ENCODE measurements at regions not wholly inside any gene's neighbourhood (a gene's known extent, or its start where the extent isn't known, plus 50 kb on each side); places are given as distances from the start of the nearest gene placed in this dataset.
"Not testable (repeated sequence)": the region's sequence is repeated elsewhere in the genome, so short reads cannot be mapped to it uniquely, and the experiment has no call there.

DNA sequence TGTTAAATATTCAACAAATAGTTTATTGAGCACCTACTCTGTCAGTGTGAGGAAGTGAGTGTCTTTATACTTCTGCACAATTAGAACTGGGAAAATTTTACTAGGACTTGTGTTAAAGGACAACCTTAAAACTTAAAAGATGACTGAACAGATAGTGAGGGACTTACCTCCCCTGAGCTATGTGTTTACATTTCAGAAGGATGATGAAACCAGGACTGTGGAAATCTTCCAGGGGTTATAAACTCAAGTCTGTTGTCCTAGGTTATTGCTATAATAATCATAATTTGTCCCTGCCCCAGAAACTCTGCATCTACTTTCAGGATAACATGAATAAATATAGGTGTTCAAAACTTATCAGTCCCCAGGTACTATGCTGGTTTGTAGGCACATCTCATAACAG is 261.0 kb upstream of the MKLN1 start:
- in situ Hi-C loops (cut with MboI; ENCODE audit: low sequenced_read_pairs) = no loop called here

DNA sequence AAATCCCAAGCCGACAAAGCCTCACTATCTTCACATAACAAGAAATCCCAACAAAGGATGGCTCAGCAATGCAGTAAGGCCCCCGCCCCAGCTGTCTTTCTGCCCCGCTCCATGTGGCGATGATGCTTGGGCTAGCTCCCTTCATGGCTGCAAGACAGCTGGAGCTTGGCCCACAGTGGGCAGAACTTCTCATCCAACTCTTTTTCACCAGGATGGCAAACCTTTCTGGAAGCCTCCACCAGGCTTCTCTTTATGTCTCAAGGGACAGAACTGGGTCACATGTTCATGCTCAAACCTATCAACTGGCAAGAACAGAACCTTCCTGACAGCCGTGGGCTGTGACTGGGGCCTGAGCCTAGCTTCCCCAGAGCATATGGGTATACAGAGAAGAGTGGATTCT is 260.5 kb upstream of the MKLN1 start:
- in situ Hi-C loops (cut with MboI; ENCODE audit: low sequenced_read_pairs) = no loop called here

DNA sequence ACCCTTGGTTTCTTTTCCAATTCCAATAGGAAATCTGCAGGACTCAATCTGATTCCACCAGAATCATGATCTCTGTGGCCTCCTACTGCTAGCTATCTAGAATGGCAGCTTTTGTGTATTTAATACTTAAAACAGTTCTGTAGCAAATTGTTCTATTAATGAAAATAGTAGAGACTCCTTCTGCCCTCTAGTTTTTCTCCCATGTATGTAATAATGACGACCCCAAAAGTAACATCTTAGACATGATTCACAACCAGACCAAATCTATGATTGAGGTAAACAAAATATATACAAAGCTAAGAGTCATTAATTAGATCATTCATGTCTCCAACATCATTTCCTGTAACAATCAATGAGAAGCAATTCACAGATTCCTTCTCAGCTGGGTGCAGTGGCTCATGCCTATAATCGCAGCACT is 259.1 kb upstream of the MKLN1 start:
- in situ Hi-C loops (cut with MboI; ENCODE audit: low sequenced_read_pairs) = no loop called here

DNA sequence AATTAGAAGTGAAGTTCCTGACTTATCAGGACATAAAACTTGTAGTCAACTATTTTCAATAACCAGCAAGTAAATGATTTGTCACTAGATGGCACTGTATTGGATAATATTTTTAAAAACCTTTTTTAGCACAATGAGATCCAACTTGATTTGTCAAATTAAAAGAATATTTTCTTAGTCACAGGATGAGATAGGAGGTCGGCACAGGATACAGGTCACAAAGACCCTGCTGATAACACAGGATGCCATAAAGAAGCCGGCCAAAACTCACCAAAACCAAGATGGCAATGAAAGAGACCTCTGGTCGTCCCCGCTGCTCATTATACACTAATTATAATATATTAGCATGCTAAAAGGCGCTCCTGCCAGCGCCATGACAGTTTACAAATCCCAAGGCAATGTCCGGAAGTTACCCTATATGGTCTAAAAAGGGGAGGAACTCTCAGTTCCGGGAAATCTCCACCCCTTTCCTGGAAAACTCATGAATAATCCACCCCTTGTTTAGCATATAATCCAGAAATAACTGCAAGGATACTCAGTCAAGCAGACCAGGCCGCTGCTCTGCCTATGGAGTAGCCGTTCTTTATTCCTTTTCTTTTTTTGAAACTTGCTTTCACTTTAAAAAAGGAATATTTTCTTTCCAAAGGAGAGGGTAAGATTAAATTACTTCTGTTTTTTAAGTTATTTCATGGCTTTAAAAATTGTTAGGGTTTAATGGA is 255.7 kb upstream of the MKLN1 start:
- in situ Hi-C loops (cut with MboI; ENCODE audit: low sequenced_read_pairs) = no loop called here

DNA sequence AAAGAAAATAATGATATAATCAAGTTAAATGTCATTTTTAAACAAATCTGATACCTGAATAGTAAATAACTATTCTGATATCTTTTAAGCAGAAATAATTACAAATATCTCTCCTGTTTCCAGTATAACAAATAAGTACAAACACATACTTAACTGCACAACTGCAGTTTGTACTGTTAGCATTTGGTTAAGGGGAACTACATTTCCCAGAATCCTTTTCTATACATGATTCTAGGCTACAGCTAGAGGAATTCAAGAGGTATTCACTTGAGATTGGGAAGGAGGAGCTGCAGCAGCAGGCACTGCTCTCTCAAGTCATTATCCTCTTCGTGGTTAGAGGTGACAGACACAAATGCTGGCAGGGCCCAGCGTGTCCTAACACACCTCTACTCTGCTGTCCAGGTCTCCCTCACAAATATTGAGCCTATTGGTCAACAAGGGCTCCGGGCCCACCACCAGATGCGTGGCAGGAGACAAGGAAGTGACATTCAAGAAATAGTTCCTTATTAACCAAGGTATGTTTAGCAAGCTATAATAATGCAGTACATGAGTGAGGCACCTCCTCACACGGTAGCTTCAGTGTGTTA is 255.1 kb upstream of the MKLN1 start:
- in situ Hi-C loops (cut with MboI; ENCODE audit: low sequenced_read_pairs) = no loop called here

DNA sequence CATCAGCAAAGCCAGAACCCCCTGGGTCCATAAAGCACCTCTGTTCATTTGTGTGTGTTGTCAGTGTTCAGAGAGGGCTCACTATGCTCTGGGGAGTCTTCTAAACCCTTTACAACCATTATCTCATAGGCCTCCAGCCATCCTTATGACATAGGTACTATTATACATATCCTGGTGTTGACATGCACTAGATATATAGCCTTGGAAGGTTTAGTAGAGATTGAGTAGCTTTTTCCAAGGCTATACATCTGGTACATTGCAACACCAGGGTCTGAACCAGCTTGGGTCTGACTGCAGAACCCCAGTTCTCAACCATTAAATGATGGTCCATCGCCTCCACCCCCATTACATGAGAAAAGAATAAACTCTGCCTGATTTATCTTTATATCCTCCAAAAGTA is 253.6 kb upstream of the MKLN1 start:
- in situ Hi-C loops (cut with MboI; ENCODE audit: low sequenced_read_pairs) = no loop called here

DNA sequence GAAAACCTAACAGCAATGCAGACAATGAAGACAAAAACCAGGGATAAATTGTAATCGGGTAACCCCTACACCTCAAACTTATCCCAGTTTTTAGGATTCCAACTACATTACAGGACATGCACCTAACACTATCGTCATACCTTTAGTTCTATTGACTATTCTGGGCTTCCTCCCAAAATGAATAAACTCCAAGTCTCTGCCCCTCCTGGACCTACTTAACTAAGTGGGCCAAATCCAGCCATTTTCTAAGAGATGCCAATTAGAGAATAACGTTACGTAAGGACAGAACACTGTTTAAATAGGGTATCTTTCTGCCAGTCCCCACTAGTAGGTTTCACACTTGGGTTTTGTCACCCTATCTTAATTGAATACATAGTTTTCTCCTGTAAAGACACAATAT is 253.1 kb upstream of the MKLN1 start:
- in situ Hi-C loops (cut with MboI; ENCODE audit: low sequenced_read_pairs) = no loop called here

DNA sequence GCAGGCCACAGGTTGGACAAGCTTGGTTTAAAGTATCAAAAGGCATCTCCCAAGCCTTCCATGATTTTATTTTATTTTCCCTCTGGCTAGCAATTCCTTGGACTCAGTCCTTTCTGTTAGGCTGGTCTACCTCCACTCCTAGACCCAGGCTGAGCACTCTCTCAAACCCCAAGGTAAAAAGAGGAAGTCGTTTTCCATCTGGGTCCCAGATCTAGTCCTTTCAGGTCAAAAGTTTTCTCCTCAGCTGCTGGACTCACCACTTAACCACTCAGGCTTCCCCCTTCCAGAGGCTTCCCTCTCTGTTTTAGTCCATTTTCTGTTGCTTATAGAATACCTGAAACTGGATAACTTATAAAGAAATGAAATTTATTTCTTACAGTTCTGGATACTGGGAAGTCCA is 252.3 kb upstream of the MKLN1 start:
- in situ Hi-C loops (cut with MboI; ENCODE audit: low sequenced_read_pairs) = no loop called here

DNA sequence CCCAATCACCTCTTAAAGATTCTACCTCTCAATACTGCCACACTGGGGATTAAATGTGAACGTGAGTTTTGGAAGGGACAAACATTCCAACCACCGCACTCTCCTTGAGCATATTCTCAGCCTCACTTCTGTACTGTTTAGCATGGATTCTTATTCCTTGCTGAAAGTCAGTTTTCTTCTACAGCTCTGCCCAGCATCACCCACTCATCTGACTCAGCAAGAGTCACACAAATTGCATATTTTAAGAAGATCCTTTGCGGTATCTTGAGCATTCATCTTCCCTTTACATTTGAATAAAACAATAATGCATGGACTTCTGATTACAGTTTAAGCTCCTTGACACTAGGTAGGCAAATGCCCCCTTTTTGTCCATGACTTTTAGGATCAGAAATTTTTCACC is 251.6 kb upstream of the MKLN1 start:
- in situ Hi-C loops (cut with MboI; ENCODE audit: low sequenced_read_pairs) = no loop called here

DNA sequence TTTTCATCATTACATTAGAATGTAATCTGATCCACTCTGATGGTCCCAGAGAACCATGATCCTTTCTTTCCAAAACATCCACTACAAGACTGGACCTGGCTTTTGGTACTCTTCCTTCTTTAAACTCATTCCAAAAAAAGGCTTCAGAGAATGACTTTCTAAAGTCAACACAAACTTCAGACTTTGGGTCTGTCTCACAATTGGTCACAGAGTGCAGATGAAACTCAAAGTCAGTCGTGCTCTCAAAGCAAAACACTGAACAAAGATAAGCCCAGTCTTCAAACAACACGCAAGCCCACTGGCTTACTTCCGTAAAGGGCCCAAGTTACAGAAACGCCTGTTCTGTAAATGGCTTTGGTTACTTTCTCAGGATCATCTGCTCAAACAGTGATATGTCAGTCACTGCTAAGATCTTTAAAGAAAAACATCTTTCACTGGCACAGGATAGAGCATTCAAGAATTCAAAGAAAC is 250.9 kb upstream of the MKLN1 start:
- in situ Hi-C loops (cut with MboI; ENCODE audit: low sequenced_read_pairs) = no loop called here

DNA sequence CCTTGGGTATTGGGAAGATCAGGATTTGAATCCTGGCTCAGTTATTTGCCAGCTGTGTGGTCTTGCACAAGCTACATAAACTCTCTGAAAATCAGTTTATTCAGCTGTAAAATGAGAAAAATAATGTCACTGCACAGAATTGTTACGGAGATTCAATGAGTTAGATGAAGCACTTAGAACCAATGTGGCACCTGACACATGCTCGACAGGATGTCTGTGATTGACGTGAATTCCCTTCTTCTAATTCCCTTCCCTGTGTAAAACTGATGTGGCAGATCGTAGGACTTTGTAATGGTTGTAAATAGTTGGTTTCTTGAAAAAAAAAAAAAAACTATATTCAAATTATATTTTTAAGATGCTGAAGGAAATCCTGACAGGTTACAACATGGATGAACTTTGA is 249.9 kb upstream of the MKLN1 start:
- in situ Hi-C loops (cut with MboI; ENCODE audit: low sequenced_read_pairs) = no loop called here

DNA sequence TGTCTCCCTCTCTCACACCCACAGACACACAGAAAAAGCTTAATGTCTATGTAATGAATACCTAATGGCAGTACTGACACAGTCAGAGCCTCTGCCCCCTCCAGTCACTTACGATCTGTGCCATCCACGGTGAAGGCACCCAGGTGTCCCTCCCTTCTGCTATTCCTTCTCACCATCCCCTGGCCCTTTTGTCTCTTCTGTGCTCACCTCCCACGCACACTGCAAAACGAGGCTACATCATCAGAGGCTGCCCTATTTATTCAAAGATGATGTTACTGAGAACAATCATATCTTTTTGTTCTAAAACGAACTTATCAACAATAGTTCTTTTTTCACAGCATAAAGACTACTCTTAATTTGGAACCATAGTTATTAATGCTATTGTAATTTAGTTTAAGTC is 246.9 kb upstream of the MKLN1 start:
- in situ Hi-C loops (cut with MboI; ENCODE audit: low sequenced_read_pairs) = no loop called here

DNA sequence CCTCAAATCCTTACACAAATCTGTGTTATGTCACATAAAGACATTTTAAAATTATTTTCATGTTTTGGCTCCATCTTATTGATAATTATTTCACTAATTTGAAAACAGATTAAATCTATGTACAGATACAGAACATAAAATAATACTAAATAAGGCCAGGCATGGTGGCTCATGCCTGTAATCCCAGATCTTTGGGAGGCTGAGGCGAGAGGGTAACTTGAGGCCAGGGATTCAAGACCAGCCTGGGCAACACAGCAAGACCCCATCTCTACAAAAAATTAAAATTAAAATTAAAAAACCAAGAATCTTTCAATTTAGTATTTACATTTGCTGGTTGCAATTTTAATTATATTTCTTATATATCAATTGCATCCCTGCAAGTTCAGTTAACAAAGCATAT is 246.4 kb upstream of the MKLN1 start:
- in situ Hi-C loops (cut with MboI; ENCODE audit: low sequenced_read_pairs) = no loop called here

DNA sequence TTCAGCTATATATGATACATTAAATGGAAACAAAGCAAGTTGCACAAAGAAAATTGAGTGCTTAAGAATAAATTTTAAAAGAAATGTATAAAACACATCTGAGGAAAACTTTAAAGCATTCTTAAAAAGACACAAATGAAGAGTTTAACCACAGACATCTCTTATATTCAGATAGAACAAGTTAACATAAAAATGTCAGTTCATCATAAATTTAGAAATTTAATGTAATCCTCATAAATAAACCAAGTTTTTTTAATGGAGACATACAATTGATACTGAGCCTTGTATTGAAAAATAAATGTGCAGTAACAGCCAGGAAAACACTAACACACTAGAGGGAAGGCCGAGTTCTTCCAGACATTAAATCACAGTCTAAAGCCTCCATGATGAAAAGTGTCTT is 243.9 kb upstream of the MKLN1 start:
- in situ Hi-C loops (cut with MboI; ENCODE audit: low sequenced_read_pairs) = no loop called here

DNA sequence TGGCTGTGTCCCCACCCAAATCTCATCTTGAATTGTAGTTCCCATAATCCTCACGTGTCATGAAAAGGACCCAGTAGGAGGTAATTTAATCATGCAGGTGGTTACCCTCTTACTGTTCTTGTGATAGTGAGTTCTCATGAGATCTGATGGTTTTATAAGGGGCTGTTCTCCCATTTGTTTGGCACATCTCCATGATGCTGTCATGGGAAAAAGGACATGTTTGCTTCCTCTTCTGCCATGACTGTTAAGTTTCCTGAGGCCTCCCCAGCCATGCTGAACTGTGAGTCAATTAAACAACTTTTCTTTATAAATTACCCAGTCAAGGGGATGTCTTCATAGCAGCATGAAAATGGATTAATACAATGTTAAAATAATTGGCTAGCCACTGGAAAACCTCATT is 243.3 kb upstream of the MKLN1 start:
- in situ Hi-C loops (cut with MboI; ENCODE audit: low sequenced_read_pairs) = not testable (repeated sequence)

DNA sequence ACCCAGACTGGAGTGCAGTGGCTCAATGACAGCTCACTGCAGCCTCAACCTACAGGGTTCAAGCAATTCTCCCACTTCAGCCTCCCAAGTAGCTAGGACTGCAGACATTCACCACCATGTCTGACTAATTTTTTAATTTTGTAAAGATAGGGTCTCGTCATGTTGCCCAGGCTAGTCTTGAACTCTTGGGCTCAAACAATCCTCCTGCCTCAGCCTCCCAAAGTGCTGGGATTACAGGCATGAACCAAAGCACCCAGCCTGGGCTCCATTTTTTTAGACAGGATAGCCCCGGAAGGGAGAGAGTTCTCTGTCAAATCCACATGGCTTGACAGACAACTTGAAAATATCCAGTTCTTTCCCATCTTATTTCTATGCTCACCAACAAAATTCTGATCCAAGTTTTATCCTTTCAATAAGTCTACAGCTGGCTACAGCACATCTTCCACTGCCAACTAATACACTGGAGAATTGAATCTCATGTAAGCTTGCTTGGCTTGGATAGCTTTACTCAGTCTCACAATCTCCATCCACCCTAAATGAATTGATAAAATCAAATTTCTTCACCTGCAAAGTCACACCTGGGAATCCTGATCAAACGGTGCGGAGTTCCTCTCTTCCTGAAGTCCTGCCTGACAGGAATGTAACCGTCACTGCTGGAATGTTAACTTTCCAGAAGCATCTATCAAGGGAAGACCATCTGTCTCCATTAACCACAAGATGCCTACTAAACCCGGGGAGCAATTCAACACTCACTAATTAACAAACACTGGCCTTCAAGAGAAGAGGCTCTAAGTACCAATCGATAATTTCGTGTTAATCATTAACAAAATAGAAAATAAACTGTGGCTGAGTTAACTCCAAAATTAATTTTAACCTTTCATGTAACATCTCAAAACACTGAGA is 239.7 kb upstream of the MKLN1 start:
- in situ Hi-C loops (cut with MboI; ENCODE audit: low sequenced_read_pairs) = no loop called here

DNA sequence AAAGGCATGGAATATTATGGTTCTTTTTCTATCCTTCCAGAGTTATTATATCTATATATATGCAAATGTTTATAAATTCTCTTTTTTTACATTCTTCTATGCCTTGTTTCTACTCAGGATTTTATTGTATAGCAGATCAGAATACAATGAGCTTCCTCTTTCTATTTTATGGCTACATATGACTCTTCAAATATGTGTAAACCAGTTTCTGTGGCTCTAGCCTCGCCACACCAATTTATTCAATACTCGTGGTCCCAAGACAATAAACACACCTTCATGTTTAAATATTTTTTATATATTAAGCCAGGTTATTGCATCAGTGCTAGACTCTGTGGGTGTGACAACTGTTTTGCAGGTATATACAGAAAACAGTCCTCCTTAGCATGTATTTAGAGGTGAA is 237.5 kb upstream of the MKLN1 start:
- in situ Hi-C loops (cut with MboI; ENCODE audit: low sequenced_read_pairs) = no loop called here

DNA sequence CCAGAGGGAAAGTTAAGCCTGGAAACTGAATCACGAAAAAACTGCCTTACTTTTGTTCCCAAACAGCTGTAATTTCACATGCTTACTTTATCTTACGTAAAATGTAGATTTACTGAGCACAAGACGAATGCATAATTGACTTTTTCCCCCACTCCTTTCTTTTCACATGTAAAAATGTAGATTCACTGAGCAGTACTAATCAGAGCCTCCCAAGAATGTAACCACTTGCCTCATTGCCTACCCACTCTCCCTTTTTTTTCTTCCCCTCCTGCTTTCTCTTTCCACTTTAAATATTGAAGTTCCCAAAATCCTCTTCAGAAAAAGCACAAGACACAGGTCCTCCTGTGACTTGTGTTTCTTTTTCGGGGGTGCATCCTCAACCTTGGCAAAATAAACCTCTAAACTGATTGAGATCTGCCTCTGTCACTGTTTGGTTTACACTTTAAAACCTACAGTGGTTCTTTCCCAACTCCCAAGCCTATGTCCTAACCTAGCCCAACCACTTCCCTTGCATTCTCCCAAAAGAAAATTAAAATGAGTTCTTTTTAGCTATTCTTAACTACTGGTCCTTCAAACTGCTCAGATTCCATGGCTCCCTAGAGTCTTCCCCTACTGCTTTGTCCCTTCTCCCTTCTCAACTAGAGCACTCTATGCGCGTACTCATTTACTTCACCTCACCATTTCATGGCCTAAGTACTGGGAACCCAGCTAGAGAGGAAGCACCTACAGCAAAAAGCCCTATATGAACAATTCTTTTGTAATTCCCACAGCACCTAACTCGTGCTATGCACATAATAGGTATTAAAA is 236.6 kb upstream of the MKLN1 start:
- in situ Hi-C loops (cut with MboI; ENCODE audit: low sequenced_read_pairs) = no loop called here

DNA sequence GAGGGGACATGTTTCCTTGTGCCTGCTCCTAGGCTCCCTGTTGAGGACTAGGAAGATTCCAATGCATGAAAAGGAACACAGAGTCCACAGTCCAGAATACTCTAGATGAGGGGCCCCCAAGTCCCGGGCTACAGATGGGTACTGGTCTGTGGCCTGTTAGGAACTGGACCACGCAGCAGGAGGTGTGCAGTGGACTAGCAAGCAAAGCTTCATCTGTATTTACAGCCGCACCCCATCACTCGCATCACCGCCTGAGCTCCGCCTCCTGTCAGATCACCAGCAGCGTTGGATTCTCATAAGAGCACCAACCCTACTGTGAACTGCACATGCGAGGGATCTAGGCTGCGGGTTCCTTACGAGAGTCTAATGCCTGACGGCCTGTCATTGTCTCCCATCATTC is 233.0 kb upstream of the MKLN1 start:
- in situ Hi-C loops (cut with MboI; ENCODE audit: low sequenced_read_pairs) = no loop called here

DNA sequence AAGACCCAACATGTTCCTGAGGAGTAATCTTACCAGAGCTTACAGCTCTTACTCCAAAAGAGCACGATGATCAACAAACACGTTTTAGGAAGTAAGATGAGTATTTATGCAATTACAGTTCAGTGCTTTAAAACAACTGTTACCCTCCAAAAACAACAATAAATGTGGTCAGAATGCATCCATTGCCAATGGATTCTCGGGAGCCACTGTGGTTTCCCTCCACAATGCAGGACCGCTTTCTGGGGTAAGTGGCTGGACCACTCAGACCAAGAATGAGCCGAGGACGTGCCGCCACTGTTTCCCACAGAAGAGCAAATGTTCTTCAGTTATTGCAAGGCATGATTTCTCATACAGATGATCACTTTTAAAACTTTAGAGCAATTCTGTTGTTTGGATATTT is 232.3 kb upstream of the MKLN1 start:
- in situ Hi-C loops (cut with MboI; ENCODE audit: low sequenced_read_pairs) = no loop called here

DNA sequence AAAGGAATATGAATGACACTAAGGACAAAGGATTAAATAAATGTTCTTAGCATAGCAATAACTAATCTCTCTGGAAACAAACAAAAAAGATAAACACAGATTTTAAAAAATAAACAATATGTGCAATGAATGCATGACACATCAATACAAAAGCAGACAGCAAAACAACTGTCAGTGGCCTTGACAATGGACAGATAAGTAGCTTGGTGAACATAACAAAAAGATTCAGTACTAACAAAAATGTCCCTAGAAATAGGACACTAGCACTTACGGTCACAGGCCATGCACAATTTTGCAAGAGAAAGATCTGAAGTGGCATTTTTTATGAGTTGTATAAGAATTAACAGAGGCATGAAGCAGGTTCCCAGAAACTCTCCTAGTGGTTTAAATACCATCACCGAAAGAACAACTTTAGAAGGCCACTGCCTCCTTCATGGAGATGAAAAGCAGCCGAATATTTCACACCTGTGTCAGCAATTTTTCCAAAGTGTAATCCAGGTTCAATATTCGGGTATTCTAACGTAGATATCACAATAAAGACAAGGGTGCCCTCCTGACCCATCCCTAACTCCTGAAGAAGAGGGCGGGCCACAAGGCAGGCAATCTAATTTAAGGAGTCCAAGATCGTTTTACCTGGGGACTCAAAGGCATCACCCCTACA is 231.3 kb upstream of the MKLN1 start:
- in situ Hi-C loops (cut with MboI; ENCODE audit: low sequenced_read_pairs) = no loop called here
